ENCODE measurements at regions not wholly inside any gene's neighbourhood (a gene's known extent, or its start where the extent isn't known, plus 50 kb on each side); places are given as distances from the start of the nearest gene placed in this dataset.
"Not testable (repeated sequence)": the region's sequence is repeated elsewhere in the genome, so short reads cannot be mapped to it uniquely, and the experiment has no call there.

DNA sequence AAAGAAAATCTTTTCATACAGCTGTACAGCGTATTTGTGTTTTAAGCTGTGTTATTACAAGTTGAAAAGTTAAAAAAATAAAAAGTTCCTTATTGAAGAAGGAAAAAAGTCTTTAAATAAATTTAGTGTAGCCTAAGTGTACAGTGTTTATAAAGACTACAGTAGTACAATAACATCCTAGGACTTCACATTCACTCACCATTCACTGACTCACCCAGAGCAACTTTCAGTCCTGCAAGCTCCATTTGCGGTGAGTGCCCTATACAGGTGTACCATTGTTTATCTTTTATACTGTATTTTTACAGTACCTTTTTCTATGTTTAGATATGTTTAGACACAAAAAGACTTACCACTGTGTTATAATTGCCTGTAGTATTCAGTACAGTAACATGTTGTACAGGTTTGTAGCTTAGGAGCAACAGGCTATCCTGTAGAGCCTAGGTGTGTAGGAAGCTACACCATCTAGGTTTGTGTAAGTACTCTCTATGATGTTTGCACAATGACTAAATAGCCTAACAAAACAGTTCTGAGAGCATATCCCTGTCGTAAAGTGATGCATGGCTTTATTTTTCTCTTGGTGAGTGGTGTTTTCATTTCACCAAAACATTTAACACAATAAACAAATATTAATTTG lies 275.2 kb downstream of the DACT1 start:
- DNase-seq, result no peak
- H3K4me1 Mint-ChIP-seq, result no peaks in the 10 kb centered on the region
- H3K27me3 Mint-ChIP-seq, result no peaks in the 10 kb centered on the region
- H3K4me3 Mint-ChIP-seq, result no peak overlapping the region
- H3K27ac Mint-ChIP-seq, result no peak overlapping the region
- H3K9me3 Mint-ChIP-seq, result no peaks in the 10 kb centered on the region
- no peaks in the 10 kb centered on the region for H3K36me3 Mint-ChIP-seq

DNA sequence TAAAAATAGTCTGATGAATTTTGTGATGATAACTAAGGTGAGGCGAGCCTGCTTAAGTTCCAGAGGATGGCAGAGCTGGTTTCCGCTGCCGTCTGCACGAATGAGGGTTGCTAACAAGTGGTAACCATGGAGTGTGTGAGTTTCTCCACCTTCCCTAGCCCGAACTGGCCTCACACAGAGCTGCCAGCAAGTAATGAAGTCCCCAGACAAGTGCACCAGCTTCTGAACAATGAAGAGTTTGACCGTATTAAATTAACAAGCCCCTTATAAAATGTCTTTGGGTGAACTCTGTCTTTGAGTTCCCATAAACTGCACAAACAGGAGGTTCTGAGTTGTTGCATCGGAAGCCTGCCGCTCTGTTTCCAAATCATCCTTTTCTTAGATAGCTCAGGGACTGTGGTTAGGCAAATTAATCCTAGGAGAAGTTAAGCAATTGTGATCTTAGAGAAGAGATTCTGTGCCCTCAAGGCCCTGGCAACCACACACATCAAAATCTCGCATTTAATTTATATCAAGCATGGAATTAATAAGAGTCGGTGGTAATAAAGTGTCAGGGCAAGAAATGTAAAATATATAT lies 274.1 kb upstream of the DAAM1 start:
- Mint-ChIP-seq H3K27ac (no peak overlapping the region), H3K4me1 (no peaks in the 10 kb centered on the region), H3K9me3 (no peaks in the 10 kb centered on the region), H3K4me3 (no peak overlapping the region), H3K36me3 (no peaks in the 10 kb centered on the region), H3K27me3 (peaks cover 5% of the 10 kb centered on the region)
- no peak for DNase-seq

DNA sequence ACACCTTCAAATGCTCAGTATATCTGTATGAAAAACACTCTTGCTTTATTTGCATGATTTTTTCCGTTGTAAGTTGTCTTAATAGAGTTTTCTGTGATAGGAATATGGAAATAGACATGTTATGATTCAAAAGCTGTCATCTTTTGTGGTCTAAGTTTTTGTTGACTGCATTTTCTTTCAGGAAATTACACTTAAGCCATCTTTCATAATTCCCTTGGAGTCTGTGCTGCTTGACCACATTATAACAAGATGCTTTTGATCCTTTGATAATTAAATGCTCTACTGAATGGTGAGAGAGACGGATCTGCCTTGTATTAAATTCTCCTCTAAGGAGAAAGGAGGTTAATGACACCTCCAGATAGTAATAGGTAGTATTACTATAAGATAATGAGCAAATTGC lies 272.8 kb upstream of the DAAM1 start:
- no peak for DNase-seq
- H3K4me3 Mint-ChIP-seq, result no peak overlapping the region
- H3K4me1 Mint-ChIP-seq, result no peaks in the 10 kb centered on the region
- no peaks in the 10 kb centered on the region for H3K36me3 Mint-ChIP-seq
- peaks cover 15% of the 10 kb centered on the region for H3K27me3 Mint-ChIP-seq
- no peaks in the 10 kb centered on the region for H3K9me3 Mint-ChIP-seq
- no peak overlapping the region for H3K27ac Mint-ChIP-seq

DNA sequence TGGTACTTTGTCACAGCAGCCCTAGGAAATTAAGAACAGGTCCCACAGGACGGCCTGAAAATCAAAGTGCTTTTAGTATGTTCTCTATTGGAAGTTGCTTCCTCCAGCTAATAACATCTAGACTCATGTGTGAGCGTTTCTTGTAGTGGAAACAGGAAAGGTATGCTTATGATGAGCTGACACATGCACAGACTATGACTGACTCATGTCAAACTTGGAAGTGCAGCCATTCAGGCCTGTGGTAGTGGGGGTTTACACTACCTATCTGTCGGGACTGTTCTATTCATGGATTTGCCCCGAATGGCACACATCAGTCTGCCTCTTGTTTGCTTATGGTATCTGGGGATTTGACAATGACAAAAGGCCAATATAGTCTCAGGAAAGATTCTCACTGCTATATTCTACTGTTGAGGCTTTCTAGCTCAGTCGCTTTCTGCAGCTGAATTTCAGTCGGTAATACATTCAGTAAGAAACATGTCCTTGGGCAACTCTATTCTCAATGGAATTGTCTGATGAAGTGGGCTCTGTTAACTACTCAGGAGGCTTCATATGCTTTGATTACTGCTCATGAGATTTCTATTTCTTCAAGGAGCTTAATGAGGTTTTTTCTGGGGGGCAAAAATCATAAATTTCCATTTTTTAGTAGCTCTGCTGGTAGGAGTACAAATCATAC lies 270.3 kb upstream of the DAAM1 start:
- Mint-ChIP-seq H3K27me3 (peaks cover 28% of the 10 kb centered on the region), H3K4me1 (no peaks in the 10 kb centered on the region), H3K9me3 (no peaks in the 10 kb centered on the region)

DNA sequence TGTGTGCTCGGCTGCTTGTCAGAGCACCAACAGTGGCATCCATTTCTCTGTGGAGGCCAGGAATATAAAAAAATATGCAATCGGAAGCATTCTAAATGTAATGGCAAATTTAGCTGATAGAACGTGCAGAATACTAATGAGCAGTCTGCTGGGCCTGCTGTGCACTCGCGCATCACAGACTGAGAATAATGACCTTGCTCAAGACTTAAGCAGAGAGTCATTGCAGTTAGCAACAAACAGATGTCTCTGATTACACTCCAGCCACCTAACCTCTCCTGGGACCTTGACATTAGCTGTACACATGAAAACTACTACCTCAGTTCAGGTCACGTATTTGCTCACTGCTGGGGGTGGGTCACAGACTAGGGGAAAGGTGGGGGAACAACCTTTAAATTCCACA lies 269.2 kb upstream of the DAAM1 start:
- no peaks in the 10 kb centered on the region for H3K36me3 Mint-ChIP-seq
- H3K4me1 Mint-ChIP-seq, result no peaks in the 10 kb centered on the region
- H3K27me3 Mint-ChIP-seq, result peaks cover 28% of the 10 kb centered on the region
- H3K4me3 Mint-ChIP-seq, result no peak overlapping the region
- no peak overlapping the region for H3K27ac Mint-ChIP-seq
- no peak for DNase-seq
- no peaks in the 10 kb centered on the region for H3K9me3 Mint-ChIP-seq

More for the DNA sequence above, 270.3 kb upstream of the DAAM1 start:
- Mint-ChIP-seq H3K36me3 (no peaks in the 10 kb centered on the region), H3K27ac (no peak overlapping the region), H3K4me3 (no peak overlapping the region)
- DNase-seq, result no peak

DNA sequence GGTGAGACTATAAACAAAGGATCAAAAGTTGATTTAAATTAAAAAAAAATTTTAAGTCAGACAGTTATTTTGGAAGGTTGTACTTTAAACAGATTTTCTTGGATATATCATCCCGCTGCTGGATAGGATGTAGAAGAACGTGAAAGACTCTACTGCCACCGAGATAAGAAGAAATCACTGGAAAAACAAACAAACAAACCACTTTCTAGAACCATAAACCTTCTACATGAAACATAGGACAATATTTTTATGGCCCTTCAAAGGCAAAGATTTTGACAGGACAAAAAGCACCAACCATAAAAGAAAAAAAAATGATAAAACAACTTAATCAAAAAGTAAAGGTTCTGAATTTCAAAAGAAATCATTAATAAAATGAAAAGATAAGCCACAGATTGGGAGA lies 268.2 kb upstream of the DAAM1 start:
- Mint-ChIP-seq H3K9me3 (no peaks in the 10 kb centered on the region), H3K36me3 (no peaks in the 10 kb centered on the region), H3K27ac (no peak overlapping the region), H3K27me3 (peaks cover 33% of the 10 kb centered on the region), H3K4me1 (no peaks in the 10 kb centered on the region), H3K4me3 (no peak overlapping the region)
- no peak for DNase-seq

DNA sequence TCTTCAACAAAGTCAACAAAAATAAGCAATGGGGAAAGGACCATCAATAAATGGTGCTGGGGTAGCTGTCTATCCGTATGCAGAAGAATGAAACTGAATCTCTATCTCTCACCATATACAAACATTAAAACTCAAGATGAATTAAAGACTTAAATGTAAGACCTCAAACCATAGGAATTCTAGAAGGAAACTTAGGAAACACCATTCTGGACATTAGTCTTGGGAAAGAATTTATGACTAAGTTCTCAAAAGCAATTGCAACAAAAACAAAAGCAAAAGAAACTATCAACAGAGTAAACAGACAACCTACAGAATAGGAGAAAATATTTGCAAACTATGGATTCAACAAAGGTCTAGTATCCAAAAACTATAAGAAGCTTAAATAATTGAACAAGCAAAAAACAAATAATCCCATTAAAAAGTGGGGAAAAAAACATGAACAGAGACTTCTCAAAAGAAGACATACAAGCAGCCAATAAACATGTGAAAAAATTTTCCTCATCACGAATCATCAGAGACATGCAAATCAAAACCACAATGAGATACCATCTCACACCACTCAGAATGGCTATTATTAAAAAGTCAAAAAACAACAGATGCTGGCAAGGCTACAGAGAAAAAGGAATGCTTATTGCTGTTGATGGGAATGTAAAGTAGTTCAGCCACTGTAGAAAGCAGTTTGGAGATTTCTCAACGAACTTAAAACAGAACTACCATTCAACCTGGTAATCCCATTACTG lies 266.1 kb upstream of the DAAM1 start:
- not testable (repeated sequence) for DNase-seq, H3K27ac Mint-ChIP-seq, H3K4me1 Mint-ChIP-seq, H3K36me3 Mint-ChIP-seq, H3K9me3 Mint-ChIP-seq, H3K4me3 Mint-ChIP-seq
- H3K27me3 Mint-ChIP-seq, result peaks cover 35% of the 10 kb centered on the region

DNA sequence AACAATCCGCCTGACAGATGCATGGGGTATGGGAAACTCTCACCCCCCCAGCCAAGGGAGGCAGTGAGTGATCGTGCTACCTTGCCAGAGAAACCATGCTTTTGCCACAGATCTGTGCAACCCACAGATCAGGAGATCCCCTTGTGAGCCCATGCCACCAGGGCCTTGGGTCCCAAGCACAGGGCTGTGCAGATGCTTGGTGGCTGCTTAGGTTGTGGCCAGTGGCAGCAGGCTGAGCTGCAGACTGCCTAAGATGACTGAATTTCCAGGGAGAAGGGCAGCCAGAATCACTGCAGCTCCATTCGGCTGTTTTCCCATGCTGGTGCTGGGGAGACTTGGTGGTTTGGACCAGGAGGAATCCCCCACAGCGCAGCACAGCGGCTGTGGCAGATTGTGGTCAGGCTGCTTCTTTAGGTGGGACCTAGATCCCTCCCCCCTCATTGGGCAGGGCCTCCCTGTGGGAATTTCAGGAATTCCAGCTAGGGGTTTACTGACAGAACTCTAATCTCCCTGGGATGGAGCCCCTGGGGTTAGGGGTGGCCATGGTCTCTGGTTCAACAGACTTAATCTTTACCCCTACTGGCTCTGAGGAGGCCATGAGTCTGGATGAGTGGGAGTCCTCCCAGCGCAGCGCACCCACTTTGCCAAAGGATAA lies 264.6 kb upstream of the DAAM1 start:
- H3K4me1 Mint-ChIP-seq, result no peaks in the 10 kb centered on the region
- no peak overlapping the region for H3K4me3 Mint-ChIP-seq
- no peak for DNase-seq
- peaks cover 35% of the 10 kb centered on the region for H3K27me3 Mint-ChIP-seq
- H3K36me3 Mint-ChIP-seq, result no peaks in the 10 kb centered on the region
- no peak overlapping the region for H3K27ac Mint-ChIP-seq
- no peaks in the 10 kb centered on the region for H3K9me3 Mint-ChIP-seq

DNA sequence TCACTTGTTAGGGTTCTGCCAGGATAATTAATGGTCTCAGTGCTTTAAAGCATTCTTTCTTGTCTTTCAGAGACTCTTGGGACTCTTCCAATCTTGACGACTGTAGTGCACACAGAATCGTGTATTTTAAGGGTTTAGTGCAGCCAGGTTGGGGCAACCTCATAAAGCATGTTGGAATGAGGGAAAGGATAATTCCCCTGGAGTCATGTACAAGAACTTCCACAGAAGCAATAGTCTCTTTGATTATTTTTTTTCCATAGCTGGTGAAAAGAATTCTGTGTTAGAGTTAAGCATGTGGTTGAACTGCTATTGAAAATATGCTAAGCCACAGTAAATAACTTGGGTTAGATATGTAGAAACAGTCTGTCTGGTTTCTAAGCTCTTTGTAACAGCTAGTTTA lies 246.8 kb upstream of the DAAM1 start:
- no peaks in the 10 kb centered on the region for H3K36me3 Mint-ChIP-seq
- H3K27ac Mint-ChIP-seq, result no peak overlapping the region
- peaks cover 14% of the 10 kb centered on the region for H3K9me3 Mint-ChIP-seq

DNA sequence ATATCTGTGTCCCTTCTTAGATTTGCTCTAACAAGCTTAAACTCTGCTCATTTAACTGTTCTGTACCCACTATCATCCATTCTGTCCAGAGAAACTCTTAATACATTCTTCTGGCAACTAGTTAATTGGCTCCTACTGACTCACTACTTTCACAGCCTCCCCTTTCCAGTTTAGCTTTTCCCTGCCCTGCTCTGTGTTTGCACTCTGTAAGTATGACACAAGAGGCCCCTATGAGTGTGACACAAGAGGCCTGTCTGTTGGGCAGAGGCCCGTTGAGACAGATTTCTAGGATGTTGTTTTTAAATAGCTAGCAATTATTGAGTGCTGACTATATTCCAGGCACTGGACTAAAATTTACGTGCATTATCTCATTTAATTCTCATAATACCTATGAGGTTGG lies 246.0 kb upstream of the DAAM1 start:
- no peak overlapping the region for H3K27ac Mint-ChIP-seq
- no peaks in the 10 kb centered on the region for H3K36me3 Mint-ChIP-seq
- no peaks in the 10 kb centered on the region for H3K4me1 Mint-ChIP-seq
- DNase-seq, result no peak
- no peak overlapping the region for H3K4me3 Mint-ChIP-seq
- H3K9me3 Mint-ChIP-seq, result peaks cover 7% of the 10 kb centered on the region
- H3K27me3 Mint-ChIP-seq, result peaks cover 12% of the 10 kb centered on the region

More for the DNA sequence above, 246.8 kb upstream of the DAAM1 start:
- H3K27me3 Mint-ChIP-seq, result peaks cover 12% of the 10 kb centered on the region
- no peak overlapping the region for H3K4me3 Mint-ChIP-seq
- H3K4me1 Mint-ChIP-seq, result no peaks in the 10 kb centered on the region
- no peak for DNase-seq

DNA sequence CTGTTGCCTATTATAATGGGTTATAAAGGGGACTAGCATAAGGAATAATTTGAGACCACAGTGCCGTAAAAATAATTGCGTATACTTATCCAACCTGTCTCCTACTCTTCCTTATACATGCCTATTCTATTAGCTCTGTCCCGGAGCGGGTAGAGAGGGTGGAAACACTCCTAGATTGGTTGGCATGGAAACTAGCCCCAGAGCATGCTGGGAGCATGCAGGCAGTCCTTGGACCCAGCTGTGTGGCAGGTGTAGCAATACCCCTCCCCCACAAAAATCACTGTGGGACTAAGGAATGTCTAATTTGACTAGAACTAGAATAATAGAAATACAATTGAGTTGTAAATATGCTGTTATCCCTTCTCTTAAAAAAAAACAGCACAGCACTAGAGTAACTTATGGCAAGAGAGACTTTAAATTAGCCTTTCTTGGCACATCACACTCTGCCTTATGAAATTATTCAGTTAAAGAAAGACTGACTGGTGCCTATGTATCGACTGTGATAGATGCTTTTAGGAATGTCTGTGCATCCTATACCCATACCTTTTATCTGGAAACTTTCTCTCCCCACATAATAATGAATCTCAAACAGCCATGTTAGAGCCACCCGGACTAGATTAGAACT lies 244.0 kb upstream of the DAAM1 start:
- H3K27me3 Mint-ChIP-seq, result peaks cover 12% of the 10 kb centered on the region
- H3K27ac Mint-ChIP-seq, result no peak overlapping the region
- H3K4me3 Mint-ChIP-seq, result no peak overlapping the region
- no peaks in the 10 kb centered on the region for H3K36me3 Mint-ChIP-seq
- no peak for DNase-seq
- H3K9me3 Mint-ChIP-seq, result no peaks in the 10 kb centered on the region
- no peaks in the 10 kb centered on the region for H3K4me1 Mint-ChIP-seq

DNA sequence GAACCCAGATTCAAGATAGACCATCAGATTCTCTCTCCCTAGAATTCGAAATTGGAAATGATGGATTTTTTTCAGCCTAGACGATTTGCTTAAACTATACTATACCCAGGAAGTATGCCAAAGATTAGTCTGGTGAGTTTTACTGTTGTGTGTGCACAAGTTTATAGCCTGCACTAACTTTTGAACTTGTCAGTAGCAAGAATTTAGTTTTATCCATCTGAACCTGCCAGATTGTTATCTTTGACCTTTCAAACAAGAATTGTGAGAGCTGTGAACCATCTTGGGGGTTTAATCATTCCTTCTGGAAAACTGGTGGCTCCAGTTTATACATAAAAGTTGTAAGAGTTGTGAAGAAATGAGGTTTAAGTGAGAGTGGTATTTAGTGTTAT lies 243.5 kb upstream of the DAAM1 start:
- Mint-ChIP-seq H3K4me3 (no peak overlapping the region), H3K27ac (no peak overlapping the region), H3K36me3 (no peaks in the 10 kb centered on the region), H3K9me3 (no peaks in the 10 kb centered on the region), H3K4me1 (no peaks in the 10 kb centered on the region), H3K27me3 (peaks cover 9% of the 10 kb centered on the region)
- no peak for DNase-seq

DNA sequence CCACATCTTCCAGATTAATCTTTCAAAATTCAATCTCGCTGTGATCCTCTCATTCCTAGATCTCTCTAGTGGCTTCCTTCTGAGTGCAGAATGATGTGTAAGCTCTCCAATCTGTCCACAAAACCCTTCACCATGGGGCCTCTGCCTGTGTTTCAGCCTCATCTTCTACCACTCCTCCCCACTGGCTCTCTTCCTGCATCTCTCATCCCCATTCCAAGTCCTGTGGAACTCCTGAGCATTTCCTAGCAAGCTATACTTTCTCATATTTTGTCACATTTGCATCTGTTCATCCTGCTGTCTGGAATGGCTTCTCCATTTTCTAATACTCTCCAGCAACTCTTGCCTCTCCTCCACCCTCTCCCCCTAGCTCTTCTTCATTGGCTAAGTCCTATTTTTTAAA lies 242.0 kb upstream of the DAAM1 start:
- Mint-ChIP-seq H3K36me3 (no peaks in the 10 kb centered on the region), H3K4me1 (no peaks in the 10 kb centered on the region), H3K9me3 (no peaks in the 10 kb centered on the region), H3K27ac (no peak overlapping the region), H3K4me3 (no peak overlapping the region), H3K27me3 (peaks cover 11% of the 10 kb centered on the region)
- no peak for DNase-seq

DNA sequence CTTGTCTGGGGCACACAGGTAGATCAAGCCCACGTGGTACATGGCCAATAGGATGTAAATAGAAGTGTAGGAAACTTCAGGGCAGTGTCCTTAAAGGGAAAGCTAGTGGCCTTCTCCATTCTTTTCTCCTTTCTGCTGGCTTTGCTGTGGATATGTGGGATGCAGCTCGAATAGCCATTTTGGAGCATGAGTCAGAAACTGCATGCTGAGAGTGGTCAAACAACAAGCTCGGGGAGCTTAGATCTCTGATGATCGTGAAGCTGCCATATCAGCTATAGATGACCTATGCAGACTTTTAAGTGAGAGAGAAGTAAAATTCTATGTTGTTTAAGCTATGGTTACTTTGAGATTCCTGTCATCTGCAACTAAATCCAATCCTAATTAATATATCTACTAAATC lies 241.3 kb upstream of the DAAM1 start:
- DNase-seq, result no peak
- Mint-ChIP-seq H3K27ac (no peak overlapping the region), H3K36me3 (no peaks in the 10 kb centered on the region), H3K4me1 (no peaks in the 10 kb centered on the region), H3K27me3 (peaks cover 11% of the 10 kb centered on the region), H3K9me3 (no peaks in the 10 kb centered on the region), H3K4me3 (no peak overlapping the region)
